HepG2 (cell line): ENCODE measurements at regions not wholly inside any gene's neighbourhood (a gene's known extent, or its start where the extent isn't known, plus 50 kb on each side); places are given as distances from the start of the nearest gene placed in this dataset.

ENCODE experiments used
- CENPX ChIP-seq: sonication (generic); formaldehyde crosslinking; IDR thresholded peaks from 2 replicates; pipeline ENCODE4 v1.9.0; 2021; ENCODE audit warnings: mild to moderate bottlenecking, missing genetic modification reagents, moderate library complexity
- CERS6 ChIP-seq: sonication (generic); formaldehyde crosslinking; IDR thresholded peaks from 2 replicates; pipeline ENCODE4 v1.5.0; 2020; ENCODE audit warnings: missing genetic modification reagents
- DNMT1 ChIP-seq: sonication (generic); formaldehyde crosslinking; IDR thresholded peaks from 2 replicates; pipeline ENCODE4 v1.5.1; 2020; ENCODE audit warnings: mild to moderate bottlenecking, missing genetic modification reagents
- FOXK2 ChIP-seq: fragments of 450-650 bp; IDR thresholded peaks from 2 replicates; pipeline ENCODE4 v1.6.1; 2016
- HIVEP1 ChIP-seq: sonication (generic); formaldehyde crosslinking; IDR thresholded peaks from 2 replicates; pipeline ENCODE4 v1.4.0; 2020; ENCODE audit warnings: mild to moderate bottlenecking, missing genetic modification reagents
- HOXA3 ChIP-seq: sonication (generic); formaldehyde crosslinking; IDR thresholded peaks from 2 replicates; pipeline ENCODE4 v1.5.0; 2020; ENCODE audit warnings: missing genetic modification reagents
- MED1 ChIP-seq: sonication (generic); formaldehyde crosslinking; IDR thresholded peaks from 2 replicates; pipeline ENCODE4 v1.4.0; 2020; ENCODE audit warnings: missing genetic modification reagents
- MTERF4 ChIP-seq: sonication (generic); formaldehyde crosslinking; IDR thresholded peaks from 2 replicates; pipeline ENCODE4 v1.8.0; 2023; ENCODE audit warnings: mild to moderate bottlenecking, missing genetic modification reagents
- NFYC ChIP-seq: IDR thresholded peaks from 2 replicates; pipeline ENCODE4 v1.6.1; 2016; ENCODE audit warnings: missing genetic modification reagents, missing compliant biosample characterization
- PLRG1 ChIP-seq: fragments of 450-650 bp; conservative IDR thresholded peaks from 2 replicates; pipeline ENCODE4 v1.6.1; 2016
- RBAK ChIP-seq: sonication (generic); formaldehyde crosslinking; IDR thresholded peaks from 2 replicates; pipeline ENCODE4 v1.5.1; 2020; ENCODE audit warnings: mild to moderate bottlenecking, missing genetic modification reagents
- SMAD9 ChIP-seq: sonication (generic); formaldehyde crosslinking; IDR thresholded peaks from 2 replicates; pipeline ENCODE4 v1.5.1; 2020; ENCODE audit warnings: mild to moderate bottlenecking, missing genetic modification reagents
- SOX6 ChIP-seq, 2 experiments: fragments of 450-650 bp in 1 of 2; sonication (generic) in 1 of 2; formaldehyde crosslinking in 1 of 2; IDR thresholded peaks; 2 replicates each; pipeline versions ENCODE4 v1.4.0 to v1.6.1; 2017 to 2020; ENCODE audit warnings: antibody characterized with exemption in 1 of 2, mild to moderate bottlenecking in 1 of 2, missing genetic modification reagents in 1 of 2
- TARDBP ChIP-seq: sonication (generic); formaldehyde crosslinking; IDR thresholded peaks from 2 replicates; pipeline ENCODE4 v1.8.0; 2022; ENCODE audit warnings: mild to moderate bottlenecking, missing genetic modification reagents
- TBX2 ChIP-seq: sonication (generic); formaldehyde crosslinking; IDR thresholded peaks from 2 replicates; pipeline ENCODE4 v1.5.0; 2020; ENCODE audit warnings: missing genetic modification reagents, mild to moderate bottlenecking, borderline replicate concordance
- ZBTB10 ChIP-seq: sonication (generic); formaldehyde crosslinking; IDR thresholded peaks from 2 replicates; pipeline ENCODE4 v1.4.0; 2020; ENCODE audit warnings: missing genetic modification reagents, borderline replicate concordance
- ZNF280D ChIP-seq: sonication (generic); formaldehyde crosslinking; IDR thresholded peaks from 2 replicates; pipeline ENCODE4 v1.5.1; 2020; ENCODE audit warnings: mild to moderate bottlenecking, missing genetic modification reagents
- ZNF33A ChIP-seq: sonication (generic); formaldehyde crosslinking; IDR thresholded peaks from 2 replicates; pipeline ENCODE4 v1.5.1; 2020; ENCODE audit warnings: missing genetic modification reagents, mild to moderate bottlenecking, moderate library complexity, borderline replicate concordance
- ZNF552 ChIP-seq: sonication (generic); formaldehyde crosslinking; IDR thresholded peaks from 2 replicates; pipeline ENCODE4 v1.9.0; 2022; ENCODE audit warnings: missing genetic modification reagents, mild to moderate bottlenecking, borderline replicate concordance
- ZNF740 ChIP-seq: sonication (generic); formaldehyde crosslinking; IDR thresholded peaks from 2 replicates; pipeline ENCODE4 v1.4.0; 2020; ENCODE audit warnings: missing genetic modification reagents
- ZNF749 ChIP-seq: sonication (generic); formaldehyde crosslinking; IDR thresholded peaks from 2 replicates; pipeline ENCODE4 v1.8.0; 2022; ENCODE audit warnings: mild to moderate bottlenecking, missing genetic modification reagents, moderate library complexity, borderline replicate concordance
- ZNF850 ChIP-seq: sonication (generic); formaldehyde crosslinking; conservative IDR thresholded peaks from 2 replicates; pipeline ENCODE4 v1.9.0; 2021; ENCODE audit warnings: mild to moderate bottlenecking, missing genetic modification reagents

- TF ChIP-seq ZNF280D (CRISPR knock-in tag) (no peak), ZNF33A (CRISPR knock-in tag) (no peak), CERS6 (CRISPR knock-in tag) (no peak), RBAK (CRISPR knock-in tag) (no peak), ZBTB10 (CRISPR knock-in tag) (no peak), FOXK2 (no peak), TBX2 (CRISPR knock-in tag) (no peak), ZNF552 (CRISPR knock-in tag) (no peak), PLRG1 (no peak), HIVEP1 (no peak), SMAD9 (CRISPR knock-in tag) (no peak), SOX6 (IDR thresholded peaks at IDR 0.05) (no peak), SOX6 (CRISPR knock-in tag; IDR thresholded peaks at IDR 0.05) (peak; percentile 15; the same call in 1 of the 2 replicates), TARDBP (CRISPR knock-in tag) (no peak), MED1 (CRISPR knock-in tag) (peak; percentile 30; the same call in 1 of the 2 replicates), ZNF850 (CRISPR knock-in tag) (no peak), MTERF4 (no peak), CENPX (no peak), DNMT1 (CRISPR knock-in tag) (no peak), NFYC (no peak), HOXA3 (no peak), ZNF749 (CRISPR knock-in tag) (no peak), ZNF740 (CRISPR knock-in tag) (no peak)
Measured at GRCh38 chr10:5291501-5292195, 73.1 kb upstream of the UCN3 start (continued).
